ENCODE measurements at regions not wholly inside any gene's neighbourhood (a gene's known extent, or its start where the extent isn't known, plus 50 kb on each side); places are given as distances from the start of the nearest gene placed in this dataset.

- Histone ChIP-seq H3K27ac (no peak overlapping the region), H3K36me3 (ENCODE audit: insufficient read depth) (no peaks in the 10 kb centered on the region), H3K4me2 (no peak overlapping the region), H3K9ac (no peak overlapping the region), H3K79me2 (ENCODE audit: insufficient read depth, low read depth) (no peaks in the 10 kb centered on the region), H4K20me1 (ENCODE audit: insufficient read depth) (no peaks in the 10 kb centered on the region), H3K27me3 (ENCODE audit: insufficient read depth, low read depth) (no peaks in the 10 kb centered on the region), H3K4me1 (ENCODE audit: low read depth, poor library complexity, severe bottlenecking) (no peaks in the 10 kb centered on the region), H2AFZ (ENCODE audit: low read depth) (peak overlapping the region; percentile 44; the same call in 1 of the 2 replicates), H3K4me3 (IDR thresholded peaks at IDR 0.05; ENCODE audit: insufficient read depth, low read depth, low read length) (no peak overlapping the region)
- TF ChIP-seq CTCF (conservative IDR thresholded peaks at IDR 0.05; ENCODE audit: low read depth, low read length): no peak
Measured at GRCh38 chr4:152100379-152101201, 339.8 kb upstream of the GATB start.

- H3K9ac ChIP-seq: no peak overlapping the region
- H3K4me2 ChIP-seq: no peak overlapping the region
- H3K4me3 ChIP-seq (IDR thresholded peaks at IDR 0.05; ENCODE audit: insufficient read depth, low read depth, low read length): no peak overlapping the region
- TF ChIP-seq CTCF (conservative IDR thresholded peaks at IDR 0.05; ENCODE audit: low read depth, low read length): no peak
- H3K36me3 ChIP-seq (ENCODE audit: insufficient read depth): no peaks in the 10 kb centered on the region
- no peaks in the 10 kb centered on the region for H3K79me2 ChIP-seq (ENCODE audit: insufficient read depth, low read depth)
- H3K27ac ChIP-seq: no peak overlapping the region
- no peaks in the 10 kb centered on the region for H3K27me3 ChIP-seq (ENCODE audit: insufficient read depth, low read depth)
- no peaks in the 10 kb centered on the region for H4K20me1 ChIP-seq (ENCODE audit: insufficient read depth)
- no peaks in the 10 kb centered on the region for H3K4me1 ChIP-seq (ENCODE audit: low read depth, poor library complexity, severe bottlenecking)
- H2AFZ ChIP-seq (ENCODE audit: low read depth): no peak overlapping the region
Measured at GRCh38 chr4:152099981-152100378, 339.2 kb upstream of the GATB start.

GRCh38 chr4:152099555-152099954, 338.7 kb upstream of the GATB start:
- Histone ChIP-seq H2AFZ (ENCODE audit: low read depth) (no peak overlapping the region), H4K20me1 (ENCODE audit: insufficient read depth) (no peaks in the 10 kb centered on the region), H3K4me1 (ENCODE audit: low read depth, poor library complexity, severe bottlenecking) (no peaks in the 10 kb centered on the region), H3K27me3 (ENCODE audit: insufficient read depth, low read depth) (no peaks in the 10 kb centered on the region), H3K9ac (no peak overlapping the region), H3K79me2 (ENCODE audit: insufficient read depth, low read depth) (no peaks in the 10 kb centered on the region), H3K27ac (no peak overlapping the region), H3K4me3 (IDR thresholded peaks at IDR 0.05; ENCODE audit: insufficient read depth, low read depth, low read length) (no peak overlapping the region), H3K36me3 (ENCODE audit: insufficient read depth) (no peaks in the 10 kb centered on the region), H3K4me2 (no peak overlapping the region)
- no peak for TF ChIP-seq CTCF (conservative IDR thresholded peaks at IDR 0.05; ENCODE audit: low read depth, low read length)

- no peaks in the 10 kb centered on the region for H3K36me3 ChIP-seq (ENCODE audit: insufficient read depth)
- no peak overlapping the region for H3K9ac ChIP-seq
Measured at GRCh38 chr4:152099061-152099425, 338.2 kb upstream of the GATB start.

More at GRCh38 chr4:152099061-152099425, 338.2 kb upstream of the GATB start:
- Histone ChIP-seq H3K4me3 (IDR thresholded peaks at IDR 0.05; ENCODE audit: insufficient read depth, low read depth, low read length) (no peak overlapping the region), H3K27ac (no peak overlapping the region), H3K4me1 (ENCODE audit: low read depth, poor library complexity, severe bottlenecking) (no peaks in the 10 kb centered on the region), H3K27me3 (ENCODE audit: insufficient read depth, low read depth) (no peaks in the 10 kb centered on the region), H2AFZ (ENCODE audit: low read depth) (no peak overlapping the region), H3K4me2 (no peak overlapping the region), H4K20me1 (ENCODE audit: insufficient read depth) (no peaks in the 10 kb centered on the region), H3K79me2 (ENCODE audit: insufficient read depth, low read depth) (no peaks in the 10 kb centered on the region)
- no peak for TF ChIP-seq CTCF (conservative IDR thresholded peaks at IDR 0.05; ENCODE audit: low read depth, low read length)
